GM12864 (cell line): ENCODE measurements at regions not wholly inside any gene's neighbourhood (a gene's known extent, or its start where the extent isn't known, plus 50 kb on each side); places are given as distances from the start of the nearest gene placed in this dataset.
"Not testable (repeated sequence)": the region's sequence is repeated elsewhere in the genome, so short reads cannot be mapped to it uniquely, and the experiment has no call there.

Experiments
- DNase-seq: peaks from one replicate; pipeline ENCODE4 v3.0.0-alpha.2; 2011; ENCODE audit warnings: low read depth
- H3K4me3 ChIP-seq: 2 replicates; pipeline ENCODE4 v1.5.1; 2011; ENCODE audit warnings: mild to moderate bottlenecking, low read depth, low read length, control low read depth

DNA sequence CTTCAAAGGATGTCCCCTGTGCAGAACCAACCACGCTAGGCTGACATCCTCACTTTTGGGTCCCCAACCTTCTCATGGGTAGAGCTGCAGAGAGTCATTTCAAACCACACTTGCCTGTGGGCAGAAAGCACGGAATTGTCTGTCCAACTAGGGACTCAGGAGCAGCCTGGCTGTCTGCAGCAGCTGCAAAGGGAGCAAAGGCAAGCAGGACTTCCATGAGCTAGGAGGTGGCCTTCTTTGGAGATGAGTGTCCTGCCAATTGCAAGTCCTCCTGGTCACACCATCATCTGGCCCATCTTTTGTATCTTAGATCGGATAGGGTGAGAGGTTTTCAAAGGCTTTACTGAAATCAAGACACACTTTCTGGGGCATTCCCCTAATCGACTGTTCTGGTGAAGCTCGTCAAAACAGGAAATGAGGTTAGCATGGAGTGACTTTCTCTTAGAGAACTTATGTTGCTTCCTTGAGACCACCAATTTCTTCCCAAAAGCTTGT lies 222.3 kb upstream of the PLGLB2 start:
- not testable (repeated sequence) for DNase-seq, H3K4me3 ChIP-seq

DNA sequence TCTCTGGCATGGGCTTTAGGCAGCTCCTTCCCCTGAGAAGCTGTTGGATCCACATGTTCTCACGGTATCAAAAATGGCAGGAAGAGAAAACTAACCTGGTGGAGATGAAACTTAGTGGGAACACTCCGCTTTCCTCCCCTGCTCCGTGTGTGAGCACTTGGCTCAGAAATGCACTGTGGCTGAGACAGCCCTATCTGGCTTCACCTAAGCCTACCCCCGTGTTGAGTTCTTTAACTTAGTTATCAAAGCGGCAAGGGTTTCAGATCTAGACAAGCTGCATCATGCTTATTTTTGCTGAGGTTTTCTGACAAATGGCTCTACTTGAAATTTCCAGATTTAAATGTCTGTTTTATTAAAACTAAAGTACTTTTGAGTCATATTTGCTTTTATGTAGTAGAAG lies 221.6 kb upstream of the PLGLB2 start:
- H3K4me3 ChIP-seq, DNase-seq: not testable (repeated sequence)

DNA sequence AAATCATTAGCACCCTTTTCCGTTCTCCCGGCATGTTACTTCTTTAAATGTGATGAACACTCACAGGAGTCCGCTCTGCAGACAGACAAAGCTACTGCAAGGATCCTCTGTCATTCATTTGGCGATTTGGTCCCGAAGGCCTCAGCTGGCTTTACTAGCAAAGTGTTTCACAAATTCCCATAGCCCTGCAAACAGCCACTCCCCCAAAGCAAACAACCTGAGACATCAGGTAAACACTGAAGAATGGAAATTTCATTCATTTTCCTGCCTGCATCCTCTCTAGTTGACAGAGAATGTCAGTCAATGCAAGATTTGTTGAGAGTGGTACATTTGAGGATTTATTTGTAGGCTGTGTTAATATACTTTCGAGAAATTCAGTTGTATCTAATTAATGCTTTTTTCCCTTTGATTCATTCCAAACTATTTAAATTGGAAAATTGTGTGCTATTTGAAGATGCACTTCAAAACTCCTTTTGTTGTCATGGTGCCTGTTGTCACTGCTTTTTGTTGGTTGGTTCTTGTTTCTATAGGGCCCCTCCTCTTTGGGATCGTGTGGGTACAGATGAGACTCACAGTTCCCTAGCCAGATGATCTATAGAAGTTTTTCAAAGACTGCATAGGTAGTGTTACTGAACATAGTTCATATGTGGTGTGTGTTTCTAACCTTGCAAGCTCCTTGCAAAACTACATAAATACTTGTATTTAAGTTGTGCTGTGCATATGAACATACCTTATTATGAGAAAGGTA lies 215.7 kb upstream of the PLGLB2 start:
- not testable (repeated sequence) for H3K4me3 ChIP-seq, DNase-seq

DNA sequence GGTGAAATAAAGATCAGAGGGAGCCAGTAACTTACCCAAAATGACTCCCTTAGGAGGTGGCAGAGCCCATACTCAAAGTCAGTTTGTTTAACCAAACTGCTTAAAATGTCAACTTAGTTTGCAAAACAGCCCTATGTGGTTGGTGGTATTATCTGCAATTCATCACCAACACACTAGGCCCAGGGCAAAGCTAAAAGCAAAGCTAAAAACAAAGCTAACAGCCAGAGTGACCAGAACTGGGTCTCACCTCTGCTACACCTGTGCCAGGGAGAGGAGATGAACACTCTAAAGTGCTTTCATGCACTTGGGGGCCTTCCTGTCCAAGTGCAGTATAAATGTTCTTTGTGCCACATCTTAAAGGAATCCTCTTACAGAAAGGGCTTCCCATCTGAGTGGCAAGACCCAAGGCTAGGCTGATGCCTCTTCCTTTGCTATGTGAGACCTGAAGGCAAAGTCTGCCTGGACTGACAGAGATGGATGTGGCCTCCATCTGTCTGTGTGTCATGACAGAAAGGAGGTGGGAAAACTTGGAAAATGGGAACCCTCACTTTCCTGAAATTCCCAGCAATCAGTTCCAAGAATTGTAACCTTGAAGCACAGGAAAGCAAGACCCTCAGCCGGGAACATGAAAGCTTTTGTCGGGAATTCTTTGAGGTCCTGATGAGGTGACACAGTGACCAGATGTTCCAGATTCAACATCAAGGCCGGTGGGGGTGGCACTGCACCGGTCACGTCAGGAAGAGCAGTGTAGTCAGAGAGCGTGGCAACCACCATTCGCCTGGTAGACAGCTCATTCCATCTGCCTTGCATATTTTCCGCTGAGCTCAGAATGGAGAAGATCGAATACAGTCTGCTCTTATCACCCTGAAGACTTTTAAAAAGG lies 214.3 kb upstream of the PLGLB2 start:
- DNase-seq, H3K4me3 ChIP-seq: not testable (repeated sequence)

DNA sequence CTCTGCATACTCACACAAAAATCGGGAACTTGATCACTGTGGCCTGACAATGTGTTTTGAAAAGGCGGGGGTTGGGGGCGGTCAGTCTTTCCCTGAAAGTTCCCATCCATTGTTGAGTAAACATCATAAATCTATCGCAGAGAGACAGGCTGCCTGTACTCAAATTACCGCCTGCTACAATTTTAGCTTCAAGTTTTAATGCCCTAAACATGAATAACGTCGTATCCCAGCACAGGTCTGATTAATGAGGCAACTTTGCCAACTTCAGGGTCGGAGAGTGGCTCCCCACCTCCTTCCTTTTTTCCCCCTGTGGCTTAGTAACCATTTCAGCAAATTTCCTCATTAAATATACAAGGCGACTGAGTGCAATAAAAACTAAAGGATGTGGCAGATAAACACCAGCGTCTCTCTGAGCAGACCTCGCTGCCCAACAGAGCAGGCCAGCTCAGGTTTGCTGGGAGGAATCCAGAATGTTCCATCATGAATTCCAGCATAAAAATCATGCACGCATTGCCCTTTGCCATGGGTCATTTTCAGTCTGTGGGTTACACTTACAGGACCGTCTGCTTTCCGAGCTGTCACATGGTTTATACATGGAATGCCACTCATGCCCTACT lies 213.5 kb upstream of the PLGLB2 start:
- DNase-seq, H3K4me3 ChIP-seq: not testable (repeated sequence)

DNA sequence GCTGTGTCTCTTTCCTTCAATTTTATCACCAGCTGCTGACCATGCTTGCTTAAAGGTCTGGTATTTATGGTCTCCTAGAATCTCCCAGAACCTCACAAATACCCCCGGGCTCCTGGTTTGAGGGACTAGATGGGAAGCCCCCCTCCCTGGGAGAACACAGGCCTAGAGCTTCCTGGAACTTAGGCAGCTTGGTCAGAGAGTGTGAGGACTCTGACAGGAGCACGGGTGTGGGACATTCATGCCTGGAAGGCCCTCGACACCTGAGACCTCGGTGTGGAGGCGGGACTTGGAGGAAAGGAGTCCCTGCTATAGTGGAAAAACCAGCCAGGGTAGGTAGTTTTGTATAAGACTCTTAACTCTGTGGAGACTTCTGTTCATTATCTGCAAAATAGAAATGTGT lies 211.5 kb upstream of the PLGLB2 start:
- not testable (repeated sequence) for DNase-seq

DNA sequence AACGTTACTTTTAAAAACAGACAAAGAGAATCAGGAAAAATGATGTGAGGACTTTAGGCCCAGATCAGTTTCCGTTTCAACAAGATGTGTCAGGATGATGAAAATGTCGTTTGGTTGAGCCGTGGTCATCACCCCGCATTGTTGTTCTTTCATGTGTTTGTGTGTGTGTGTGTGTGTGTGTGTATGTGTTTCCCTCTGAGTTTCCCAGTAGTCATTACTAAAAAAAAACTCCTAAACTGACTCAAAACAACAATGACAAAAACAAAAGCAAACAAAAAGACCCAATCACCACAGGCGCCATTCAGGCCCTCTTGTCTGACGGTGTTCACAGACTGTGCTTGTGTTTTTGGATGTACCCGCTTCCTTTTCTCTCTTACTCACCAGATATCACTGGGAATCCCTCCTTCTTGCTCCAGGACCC lies 210.6 kb upstream of the PLGLB2 start:
- not testable (repeated sequence) for DNase-seq, H3K4me3 ChIP-seq

More for the DNA sequence above, 211.5 kb upstream of the PLGLB2 start:
- not testable (repeated sequence) for H3K4me3 ChIP-seq

DNA sequence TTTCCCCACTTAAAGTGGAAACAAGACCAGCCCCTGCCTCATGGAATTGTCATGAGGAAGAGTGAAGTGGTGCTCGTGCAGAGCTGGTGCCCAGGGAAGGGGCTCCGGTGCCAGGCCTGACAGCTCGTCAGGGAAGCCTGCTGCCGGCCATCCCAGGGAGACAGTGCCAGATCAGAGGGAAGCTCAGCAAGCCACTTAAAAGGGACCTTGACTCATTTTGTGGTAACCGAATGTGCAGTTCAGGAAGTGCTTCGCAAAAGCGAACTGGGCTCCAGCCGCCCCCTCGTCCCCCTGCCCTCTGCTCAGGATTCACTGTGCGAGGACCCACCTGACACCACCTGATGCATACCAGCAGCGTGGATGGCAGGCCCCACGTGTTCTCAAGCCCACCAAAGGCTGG lies 209.6 kb upstream of the PLGLB2 start:
- H3K4me3 ChIP-seq, DNase-seq: not testable (repeated sequence)

DNA sequence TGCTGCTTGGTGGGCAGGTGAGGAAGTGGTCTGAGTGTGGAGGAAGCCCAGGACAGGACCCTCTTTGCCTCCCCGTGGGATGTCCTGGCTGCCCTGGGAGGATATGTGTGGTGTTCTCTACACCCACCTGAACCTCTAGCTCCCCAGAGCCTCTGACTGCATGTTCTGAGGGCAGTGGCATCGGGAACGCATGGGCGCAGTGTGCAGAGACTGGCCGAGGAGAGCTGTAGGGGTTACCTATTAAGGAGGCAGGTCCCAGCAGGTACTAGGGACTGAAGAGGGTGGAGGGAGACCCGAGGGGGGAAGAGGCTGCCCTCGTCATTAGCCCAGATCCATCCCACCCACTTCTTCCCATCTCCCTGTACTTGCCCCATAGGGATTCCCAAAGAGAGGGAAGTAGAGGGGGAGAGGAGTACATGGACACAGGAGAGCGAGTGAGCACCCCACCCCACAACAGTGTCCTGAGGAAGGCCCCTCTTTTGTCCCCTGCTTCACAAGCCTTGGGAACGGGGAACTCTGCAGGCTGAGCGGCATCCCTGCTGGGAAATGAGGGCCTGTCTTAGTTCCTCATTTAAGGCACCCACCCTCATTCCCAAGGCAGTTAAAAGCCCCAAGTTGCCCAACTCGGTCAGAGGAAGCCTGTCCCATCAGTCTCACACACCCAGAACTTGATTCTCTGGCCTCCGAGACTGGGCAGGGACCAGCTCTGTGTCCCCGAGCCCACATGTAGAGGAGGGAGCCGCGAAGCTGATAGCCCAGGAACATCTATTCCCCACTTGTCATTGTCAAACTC lies 208.5 kb upstream of the PLGLB2 start:
- not testable (repeated sequence) for H3K4me3 ChIP-seq, DNase-seq

DNA sequence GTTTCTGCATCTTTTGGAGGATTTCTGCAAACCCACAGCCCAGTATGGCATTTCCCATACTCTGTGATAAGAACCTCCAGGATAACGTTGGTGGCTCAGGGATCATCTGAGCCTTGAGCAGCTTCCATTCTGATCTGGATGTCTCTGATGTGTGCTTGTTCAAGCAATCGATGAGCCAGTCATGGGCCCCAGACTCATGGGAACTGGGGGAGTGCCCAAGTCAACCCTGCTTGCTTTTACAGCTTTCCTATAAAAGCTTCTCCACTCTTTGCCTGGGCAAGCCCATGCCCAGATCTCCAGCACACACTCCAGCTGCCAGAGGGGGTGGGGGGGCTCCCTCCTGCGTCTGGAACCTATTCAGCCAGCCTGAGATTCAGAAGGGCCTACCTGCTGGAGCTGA lies 207.6 kb upstream of the PLGLB2 start:
- not testable (repeated sequence) for DNase-seq, H3K4me3 ChIP-seq

DNA sequence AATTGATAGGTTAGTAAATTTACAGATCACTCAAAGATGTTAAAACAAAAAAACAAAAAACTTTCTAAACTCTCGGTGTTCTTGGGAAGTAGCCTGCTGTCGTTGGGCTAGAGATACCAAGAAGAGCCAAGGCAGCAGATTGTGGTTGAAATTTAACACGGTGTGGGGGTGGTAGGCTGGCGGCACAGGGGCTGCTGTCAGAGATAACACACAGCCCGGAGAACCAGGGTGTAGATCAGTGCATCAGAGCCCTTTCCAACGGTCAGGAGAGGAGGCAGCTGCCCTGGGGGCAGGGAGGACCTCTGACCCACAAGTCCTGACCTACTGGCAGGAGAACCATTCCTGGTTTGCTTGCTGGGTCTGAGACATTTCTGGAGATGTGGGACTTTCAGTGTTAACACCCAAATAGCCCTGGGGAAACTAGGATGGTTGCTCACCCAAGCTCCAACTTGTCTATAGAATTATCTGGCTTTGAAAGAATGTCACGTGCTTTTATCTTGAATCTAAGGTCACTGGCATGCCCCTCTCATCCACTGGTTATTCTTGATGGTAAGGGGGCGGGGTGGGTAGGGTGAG lies 205.2 kb upstream of the PLGLB2 start:
- not testable (repeated sequence) for H3K4me3 ChIP-seq, DNase-seq

DNA sequence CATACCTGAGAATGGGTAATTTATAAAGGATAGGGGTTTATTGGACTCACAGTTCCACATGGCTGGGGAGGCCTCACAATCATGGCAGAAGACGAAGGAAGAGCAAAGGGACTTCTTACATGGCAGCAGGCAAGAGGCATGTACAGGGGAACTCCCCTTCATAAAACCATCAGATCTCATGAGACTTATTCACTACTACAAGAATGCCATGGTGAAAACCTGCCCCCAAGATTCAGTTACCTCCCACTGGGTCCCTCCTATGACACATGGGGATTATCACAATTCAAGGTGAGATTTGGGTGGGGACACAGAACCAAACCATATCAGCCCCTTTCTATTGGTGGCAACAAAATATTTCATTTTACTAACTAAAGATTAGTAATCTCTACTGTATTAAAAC lies 204.1 kb upstream of the PLGLB2 start:
- H3K4me3 ChIP-seq, DNase-seq: not testable (repeated sequence)

DNA sequence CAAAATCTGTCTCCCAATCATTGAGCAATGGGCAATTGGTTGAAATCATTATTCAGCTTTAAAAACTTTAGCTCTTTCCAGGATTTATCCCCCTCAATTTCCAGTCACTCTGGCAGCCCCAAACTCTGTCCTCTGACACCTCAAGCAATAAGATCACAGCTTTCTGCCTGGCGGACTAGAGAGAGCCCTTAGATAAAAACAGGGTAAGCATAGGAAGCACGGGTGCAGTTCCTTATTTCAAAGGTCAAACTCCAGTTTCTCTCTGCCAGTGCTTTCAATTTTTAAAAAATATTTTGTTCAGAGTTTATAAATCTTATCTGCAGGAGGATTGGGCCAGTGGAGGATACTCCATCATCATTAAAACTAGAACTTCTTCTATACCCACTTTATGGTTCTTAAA lies 200.8 kb upstream of the PLGLB2 start:
- not testable (repeated sequence) for H3K4me3 ChIP-seq, DNase-seq

DNA sequence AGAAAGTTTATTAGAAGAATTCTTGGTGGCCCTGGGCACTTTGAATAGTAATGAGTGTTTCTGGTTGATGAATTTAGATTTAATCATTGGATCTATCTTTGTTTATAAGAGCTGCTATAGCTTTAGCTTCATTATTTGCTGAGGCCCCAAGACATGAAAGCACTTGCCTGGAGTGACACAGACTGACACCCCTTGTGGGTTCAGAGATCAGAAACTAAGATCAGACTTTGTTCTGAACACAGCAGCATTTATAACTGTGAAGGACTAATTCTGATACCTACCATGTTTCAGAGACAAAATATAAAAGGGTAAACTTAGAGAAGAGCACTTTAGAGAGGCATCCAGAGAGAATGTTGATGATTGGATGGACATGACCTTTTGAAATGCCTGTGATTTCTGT lies 199.9 kb upstream of the PLGLB2 start:
- H3K4me3 ChIP-seq, DNase-seq: not testable (repeated sequence)

DNA sequence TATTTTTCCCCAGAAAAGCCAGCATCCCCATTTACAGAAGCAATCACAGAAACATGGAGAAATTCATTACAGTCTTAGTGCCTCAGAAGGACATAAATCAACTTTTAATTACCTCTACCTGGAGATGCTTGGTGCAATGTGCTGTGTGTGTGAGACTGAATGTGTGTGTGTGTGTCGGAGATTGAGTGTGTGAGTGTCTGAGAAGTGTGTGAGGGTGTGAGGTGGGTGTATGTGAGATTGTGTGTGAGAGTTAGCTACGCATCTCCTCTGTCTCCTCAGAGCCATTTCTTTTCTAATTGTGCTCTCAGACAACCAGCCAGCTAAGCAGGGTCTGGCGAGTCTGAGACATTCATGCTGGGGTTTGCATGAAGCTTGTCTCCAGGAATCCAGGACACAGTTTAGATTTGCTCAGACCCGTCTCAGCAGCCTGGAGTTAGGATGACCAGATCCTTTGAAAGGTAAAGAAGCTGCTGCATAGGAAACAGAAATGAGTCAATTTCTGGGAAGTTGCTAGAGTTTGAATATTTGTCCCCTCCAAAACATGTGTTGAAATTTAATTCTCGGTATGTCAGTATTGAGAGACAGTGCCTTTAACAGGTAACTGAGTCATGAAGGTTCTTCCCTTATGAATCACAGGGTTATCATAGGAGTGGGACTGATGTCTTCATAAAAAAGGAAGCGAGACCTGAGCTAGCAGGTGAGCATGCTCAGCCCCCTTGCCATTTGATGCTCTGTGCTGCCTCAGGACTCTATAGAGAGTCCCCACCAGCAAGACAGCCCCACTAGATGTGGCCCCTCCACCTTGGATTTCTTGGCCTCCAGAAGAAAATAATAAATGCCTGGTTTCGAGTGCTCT lies 199.0 kb upstream of the PLGLB2 start:
- not testable (repeated sequence) for DNase-seq, H3K4me3 ChIP-seq

DNA sequence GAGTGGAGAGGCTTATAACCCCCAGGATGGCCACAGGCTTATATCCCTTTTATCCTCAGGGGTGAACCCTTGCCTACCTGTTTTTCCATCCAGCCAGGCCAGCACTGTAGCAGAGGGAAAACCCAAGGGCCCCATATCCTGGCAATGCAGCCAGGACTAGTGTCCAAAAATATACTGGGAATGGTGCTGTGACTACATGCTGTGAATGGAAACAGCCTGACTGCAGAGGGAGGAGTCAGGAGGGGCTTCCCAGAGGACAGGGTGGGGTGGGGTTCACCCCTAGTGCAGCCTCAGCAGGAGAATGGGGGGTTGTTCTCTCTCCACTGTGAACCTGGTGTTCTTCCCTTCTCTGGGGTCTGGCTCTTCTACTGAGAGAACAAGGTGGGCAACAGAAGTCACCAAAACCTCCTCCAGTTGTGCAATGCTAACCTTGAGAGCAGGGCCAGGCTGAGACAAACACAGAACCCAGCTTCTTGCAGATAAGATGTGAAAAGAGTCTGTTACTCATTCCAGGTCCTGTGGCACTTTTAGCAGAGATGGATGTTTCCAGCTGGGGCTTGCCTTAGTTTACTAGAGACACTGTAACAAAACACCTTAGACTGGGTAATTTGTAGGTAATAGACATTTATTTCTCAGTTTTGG lies 198.2 kb upstream of the PLGLB2 start:
- H3K4me3 ChIP-seq, result not testable (repeated sequence)

DNA sequence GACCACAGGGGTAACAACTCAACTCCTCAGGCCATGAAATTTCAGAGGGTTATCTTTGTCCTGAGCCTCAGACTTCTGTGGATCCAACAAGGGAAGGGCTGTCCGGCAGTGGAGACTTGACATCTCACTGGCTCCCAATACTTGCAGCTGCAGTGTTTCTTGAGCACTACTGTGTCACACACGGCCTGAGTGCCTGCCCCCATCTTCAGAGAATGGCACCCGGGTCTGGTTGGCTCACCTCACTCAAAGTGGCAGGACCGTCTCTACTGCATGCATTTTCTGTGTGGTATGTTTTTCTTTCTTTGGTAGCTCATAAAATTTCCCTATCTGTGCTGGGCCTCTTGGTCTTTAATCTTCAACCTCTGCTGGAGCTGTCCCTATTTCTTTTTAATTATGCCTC lies 193.2 kb upstream of the PLGLB2 start:
- H3K4me3 ChIP-seq, DNase-seq: not testable (repeated sequence)

More for the DNA sequence above, 198.2 kb upstream of the PLGLB2 start:
- DNase-seq, result not testable (repeated sequence)
